ENCODE measurements at regions not wholly inside any gene's neighbourhood (a gene's known extent, or its start where the extent isn't known, plus 50 kb on each side); places are given as distances from the start of the nearest gene placed in this dataset.

DNA sequence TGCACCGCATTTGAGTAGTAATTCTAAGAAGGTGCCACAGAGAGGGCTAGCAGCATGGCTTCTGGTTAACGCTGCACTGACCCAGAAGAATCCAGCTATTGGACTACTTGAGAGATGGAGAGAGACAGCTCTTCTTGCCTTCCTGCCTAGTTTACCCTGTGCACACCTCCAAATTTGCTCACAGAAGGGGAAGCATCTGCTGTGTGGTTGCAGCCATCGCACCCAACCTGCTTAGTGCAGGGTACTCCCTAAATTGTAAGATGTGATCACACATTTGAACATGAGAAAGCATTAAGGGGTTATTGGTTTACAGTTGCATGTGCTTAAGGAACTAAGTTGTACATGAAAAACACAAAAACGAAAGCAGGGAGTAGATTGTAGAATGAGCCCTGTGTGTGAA, 122.1 kb downstream of the FOXB1 start (continued):
- TF ChIP-seq PHF8 (IDR thresholded peaks at IDR 0.05; ENCODE audit: borderline replicate concordance, low read depth) (no peak), RCOR1 (IDR thresholded peaks at IDR 0.05; ENCODE audit: low read depth, low read length) (no peak), FOXS1 (CRISPR knock-in tag; IDR thresholded peaks at IDR 0.05) (no peak), MYC (IDR thresholded peaks at IDR 0.05; ENCODE audit: borderline replicate concordance, low read length) (no peak)
- TF ChIP-seq, protein P1, sequence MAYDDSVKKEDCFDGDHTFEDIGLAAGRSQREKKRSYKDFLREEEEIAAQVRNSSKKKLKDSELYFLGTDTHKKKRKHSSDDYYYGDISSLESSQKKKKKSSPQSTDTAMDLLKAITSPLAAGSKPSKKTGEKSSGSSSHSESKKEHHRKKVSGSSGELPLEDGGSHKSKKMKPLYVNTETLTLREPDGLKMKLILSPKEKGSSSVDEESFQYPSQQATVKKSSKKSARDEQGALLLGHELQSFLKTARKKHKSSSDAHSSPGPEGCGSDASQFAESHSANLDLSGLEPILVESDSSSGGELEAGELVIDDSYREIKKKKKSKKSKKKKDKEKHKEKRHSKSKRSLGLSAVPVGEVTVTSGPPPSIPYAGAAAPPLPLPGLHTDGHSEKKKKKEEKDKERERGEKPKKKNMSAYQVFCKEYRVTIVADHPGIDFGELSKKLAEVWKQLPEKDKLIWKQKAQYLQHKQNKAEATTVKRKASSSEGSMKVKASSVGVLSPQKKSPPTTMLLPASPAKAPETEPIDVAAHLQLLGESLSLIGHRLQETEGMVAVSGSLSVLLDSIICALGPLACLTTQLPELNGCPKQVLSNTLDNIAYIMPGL (CRISPR knock-in tag; IDR thresholded peaks at IDR 0.05; ENCODE audit: borderline replicate concordance) = no peak

DNA sequence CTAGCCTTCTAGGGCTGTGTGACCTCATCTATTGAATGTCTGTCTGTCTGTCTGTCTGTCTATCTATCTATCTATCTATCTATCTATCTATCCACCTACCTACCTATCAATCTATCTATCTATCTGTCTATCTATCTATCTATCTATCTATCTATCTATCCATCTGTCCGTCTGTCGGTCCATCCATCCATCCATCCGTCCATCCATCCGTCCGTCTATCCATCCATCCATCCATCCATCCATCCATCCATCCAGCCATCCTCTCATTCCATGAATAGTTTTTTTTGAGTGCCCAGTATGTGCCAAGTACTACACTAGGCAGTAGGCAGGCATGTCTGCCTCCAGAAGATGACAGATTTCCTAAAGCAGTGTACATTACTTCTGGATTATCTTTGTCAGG, 122.5 kb downstream of the FOXB1 start:
- CTCF ChIA-PET = interaction anchor here (0.8 to 4.5 kb wide), 25 partner anchors 8 to 1179 kb away, joined by 3 to 35 read pairs (median 5); no protein-coding TSS in a partner anchor
- FAIRE-seq (no peak), DNase-seq (ENCODE audit: low read depth in 1 of 2, low spot score in 1 of 2) (no peak), ATAC-seq (no peak)
- Histone ChIP-seq H3K4me2 (no peak overlapping the region), H3K9me3 (no peaks in the 10 kb centered on the region), H3K4me3 (no peak overlapping the region), H3K27ac (no peak overlapping the region), H3K4me1 (no peaks in the 10 kb centered on the region)
- POLR2A ChIA-PET = interaction anchor here (0.7 kb wide), 1 partner anchor 241 kb away, joined by 3 read pairs; no protein-coding TSS in a partner anchor
- WGBS (ENCODE audit: missing lambda C conversion rate) = 64% methylated on average over 5 of the region's 5 CpGs
- no peak for TF ChIP-seq JUNB (IDR thresholded peaks at IDR 0.05)
- no peak for TF ChIP-seq HOXB13 (CRISPR knock-in tag; IDR thresholded peaks at IDR 0.05; ENCODE audit: low read depth)
- no peak for TF ChIP-seq HOXB5 (CRISPR knock-in tag; IDR thresholded peaks at IDR 0.05)
- TF ChIP-seq, protein P2, sequence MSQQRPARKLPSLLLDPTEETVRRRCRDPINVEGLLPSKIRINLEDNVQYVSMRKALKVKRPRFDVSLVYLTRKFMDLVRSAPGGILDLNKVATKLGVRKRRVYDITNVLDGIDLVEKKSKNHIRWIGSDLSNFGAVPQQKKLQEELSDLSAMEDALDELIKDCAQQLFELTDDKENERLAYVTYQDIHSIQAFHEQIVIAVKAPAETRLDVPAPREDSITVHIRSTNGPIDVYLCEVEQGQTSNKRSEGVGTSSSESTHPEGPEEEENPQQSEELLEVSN (IDR thresholded peaks at IDR 0.05; ENCODE audit: borderline replicate concordance, low read depth) = no peak
- TF ChIP-seq, protein P3, sequence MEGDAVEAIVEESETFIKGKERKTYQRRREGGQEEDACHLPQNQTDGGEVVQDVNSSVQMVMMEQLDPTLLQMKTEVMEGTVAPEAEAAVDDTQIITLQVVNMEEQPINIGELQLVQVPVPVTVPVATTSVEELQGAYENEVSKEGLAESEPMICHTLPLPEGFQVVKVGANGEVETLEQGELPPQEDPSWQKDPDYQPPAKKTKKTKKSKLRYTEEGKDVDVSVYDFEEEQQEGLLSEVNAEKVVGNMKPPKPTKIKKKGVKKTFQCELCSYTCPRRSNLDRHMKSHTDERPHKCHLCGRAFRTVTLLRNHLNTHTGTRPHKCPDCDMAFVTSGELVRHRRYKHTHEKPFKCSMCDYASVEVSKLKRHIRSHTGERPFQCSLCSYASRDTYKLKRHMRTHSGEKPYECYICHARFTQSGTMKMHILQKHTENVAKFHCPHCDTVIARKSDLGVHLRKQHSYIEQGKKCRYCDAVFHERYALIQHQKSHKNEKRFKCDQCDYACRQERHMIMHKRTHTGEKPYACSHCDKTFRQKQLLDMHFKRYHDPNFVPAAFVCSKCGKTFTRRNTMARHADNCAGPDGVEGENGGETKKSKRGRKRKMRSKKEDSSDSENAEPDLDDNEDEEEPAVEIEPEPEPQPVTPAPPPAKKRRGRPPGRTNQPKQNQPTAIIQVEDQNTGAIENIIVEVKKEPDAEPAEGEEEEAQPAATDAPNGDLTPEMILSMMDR (IDR thresholded peaks at IDR 0.05) = no peak
- no peak for TF ChIP-seq TP53 (CRISPR knock-in tag; IDR thresholded peaks at IDR 0.05)
- no peak for TF ChIP-seq ZC3H11A (IDR thresholded peaks at IDR 0.05)
- TF ChIP-seq BHLHE40 (IDR thresholded peaks at IDR 0.05; ENCODE audit: low read depth, low read length) = no peak
- TF ChIP-seq CHD2 (IDR thresholded peaks at IDR 0.05; ENCODE audit: low read length, partially characterized antibody) = no peak
- TF ChIP-seq FOSL2 (IDR thresholded peaks at IDR 0.05) = no peak
- TF ChIP-seq FOSL2 (CRISPR knock-in tag; IDR thresholded peaks at IDR 0.05) = no peak
- no peak for TF ChIP-seq SREBF2 (IDR thresholded peaks at IDR 0.05)
- TF ChIP-seq, protein P4, sequence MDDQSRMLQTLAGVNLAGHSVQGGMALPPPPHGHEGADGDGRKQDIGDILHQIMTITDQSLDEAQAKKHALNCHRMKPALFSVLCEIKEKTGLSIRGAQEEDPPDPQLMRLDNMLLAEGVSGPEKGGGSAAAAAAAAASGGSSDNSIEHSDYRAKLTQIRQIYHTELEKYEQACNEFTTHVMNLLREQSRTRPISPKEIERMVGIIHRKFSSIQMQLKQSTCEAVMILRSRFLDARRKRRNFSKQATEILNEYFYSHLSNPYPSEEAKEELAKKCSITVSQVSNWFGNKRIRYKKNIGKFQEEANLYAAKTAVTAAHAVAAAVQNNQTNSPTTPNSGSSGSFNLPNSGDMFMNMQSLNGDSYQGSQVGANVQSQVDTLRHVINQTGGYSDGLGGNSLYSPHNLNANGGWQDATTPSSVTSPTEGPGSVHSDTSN (IDR thresholded peaks at IDR 0.05) = no peak
- no peak for TF ChIP-seq KDM1A (IDR thresholded peaks at IDR 0.05; ENCODE audit: low read depth)
- TF ChIP-seq ESRRA (IDR thresholded peaks at IDR 0.05; ENCODE audit: borderline replicate concordance, low read length) = no peak
- TF ChIP-seq, protein P5, sequence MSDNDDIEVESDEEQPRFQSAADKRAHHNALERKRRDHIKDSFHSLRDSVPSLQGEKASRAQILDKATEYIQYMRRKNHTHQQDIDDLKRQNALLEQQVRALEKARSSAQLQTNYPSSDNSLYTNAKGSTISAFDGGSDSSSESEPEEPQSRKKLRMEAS (IDR thresholded peaks at IDR 0.05) = no peak
- TF ChIP-seq SMC3 (IDR thresholded peaks at IDR 0.05) = no peak
- TF ChIP-seq NFE2L2 (conservative IDR thresholded peaks at IDR 0.05; ENCODE audit: low read length) = no peak
- no peak for TF ChIP-seq ZNF302 (CRISPR knock-in tag; IDR thresholded peaks at IDR 0.05)
- no peak for TF ChIP-seq MAZ (IDR thresholded peaks at IDR 0.05; ENCODE audit: borderline replicate concordance, low read depth, low read length)

Measured in A549 (cell line).